Sigmoid colon (tissue), 6 donors: ENCODE measurements at regions not wholly inside any gene's neighbourhood (a gene's known extent, or its start where the extent isn't known, plus 50 kb on each side); places are given as distances from the start of the nearest gene placed in this dataset.
"Not testable (repeated sequence)": the region's sequence is repeated elsewhere in the genome, so short reads cannot be mapped to it uniquely, and the experiment has no call there.

Source experiments
- DNase-seq: peaks from one replicate; pipeline ENCODE4 v3.0.0-alpha.2; 2019
- H3K27ac ChIP-seq, 4 donors: fragments of 200-600 bp; sonication (generic); one replicate each; pipeline ENCODE4 v1.5.1; 2016 to 2019; ENCODE audit warnings: mild to moderate bottlenecking in 1 of 4
- H3K27me3 ChIP-seq, 3 donors: fragments of 200-600 bp; sonication (generic); one replicate each; pipeline ENCODE4 v1.5.1; 2019; ENCODE audit warnings: mild to moderate bottlenecking in 1 of 3
- H3K36me3 ChIP-seq, 4 donors: fragments of 200-600 bp; sonication (generic); one replicate each; pipeline ENCODE4 v1.5.1; 2016 to 2019
- H3K4me1 ChIP-seq, 4 donors: fragments of 200-600 bp; sonication (generic); one replicate each; pipeline ENCODE4 v1.5.1; 2017 to 2019
- H3K4me3 ChIP-seq, 4 donors: fragments of 200-600 bp; sonication (generic); one replicate each; pipeline ENCODE4 v1.5.1; 2017 to 2019; ENCODE audit warnings: mild to moderate bottlenecking in 2 of 4, moderate library complexity in 1 of 4
- H3K9me3 ChIP-seq, 4 donors: fragments of 200-600 bp in 3 of 4; sonication (generic) in 3 of 4; one replicate each; pipeline versions ENCODE4 v1.5.1 to v1.6.1; 2013 to 2019
- EP300 ChIP-seq, 4 donors: sonication (generic); formaldehyde crosslinking; IDR thresholded peaks; one replicate each; pipeline ENCODE4 v1.6.1; 2017; ENCODE audit warnings: antibody characterized with exemption in 4 of 4
- POLR2A ChIP-seq, 2 donors: fragments of 450-650 bp; IDR thresholded peaks; one replicate each; pipeline ENCODE4 v1.6.1; 2016; ENCODE audit warnings: antibody characterized with exemption in 2 of 2, mild to moderate bottlenecking in 2 of 2, moderate library complexity in 2 of 2
- POLR2AphosphoS5 ChIP-seq, 4 donors: sonication (generic); formaldehyde crosslinking; IDR thresholded peaks; one replicate each; pipeline ENCODE4 v1.6.1; 2017; ENCODE audit warnings: antibody characterized with exemption in 4 of 4
- WGBS, 2 donors: extraction: QIAGEN DNeasy Blood & Tissue Kit; methylation state at CpG; one replicate each; pipeline ENCODE4 v1.1.7; 2013; 5-methylcytosine and 5-hydroxymethylcytosine counted together
- intact Hi-C: fragments of 100-400 bp; cut with DNase I; formaldehyde crosslinking; loops from one replicate; pipeline ENCODE4 v1.15.1; 2023
- TF ChIP-seq, protein P1 (sequence below), 4 experiments: fragments of 450-650 bp in 3 of 4; fragments of 200-600 bp in 1 of 4; IDR thresholded peaks; one replicate each; pipeline ENCODE4 v1.5.1; 2016 to 2019; ENCODE audit warnings: antibody characterized with exemption in 4 of 4, mild to moderate bottlenecking in 3 of 4, moderate library complexity in 2 of 4
- donor health status: healthy with polysubstance abuse.
- donor health status: healthy.

DNA sequence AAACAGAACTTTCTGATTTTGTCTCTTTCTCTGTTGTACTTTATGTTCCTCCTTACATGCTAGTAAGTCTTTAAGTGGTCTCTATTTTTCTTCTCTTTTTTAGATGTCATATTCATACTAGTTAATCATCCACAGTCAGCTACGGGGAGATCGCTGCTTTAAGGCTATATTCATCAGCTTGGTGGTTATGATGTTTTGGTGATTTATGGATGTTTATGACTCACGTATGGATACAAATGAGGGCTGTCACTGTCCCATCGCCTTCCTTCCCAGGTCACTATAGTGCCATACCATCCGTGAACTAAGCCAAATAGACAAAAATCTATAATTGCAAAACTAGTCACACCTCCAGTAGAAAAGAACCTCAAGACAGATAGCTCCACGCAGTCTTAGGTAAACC lies 296.8 kb upstream of the AADAT start:
- intact Hi-C loops: no loop called here
- H3K27ac ChIP-seq: no peak overlapping the region
- H3K9me3 ChIP-seq: peaks cover 0 to 5% (median 0%) of the 10 kb centered on the region in 4 donors
- 44 to 64% methylated on average over 6 of the region's 6 CpGs for WGBS, 2 donors
- no peak for DNase-seq
- H3K4me3 ChIP-seq: no peak overlapping the region
- TF ChIP-seq, protein P1, sequence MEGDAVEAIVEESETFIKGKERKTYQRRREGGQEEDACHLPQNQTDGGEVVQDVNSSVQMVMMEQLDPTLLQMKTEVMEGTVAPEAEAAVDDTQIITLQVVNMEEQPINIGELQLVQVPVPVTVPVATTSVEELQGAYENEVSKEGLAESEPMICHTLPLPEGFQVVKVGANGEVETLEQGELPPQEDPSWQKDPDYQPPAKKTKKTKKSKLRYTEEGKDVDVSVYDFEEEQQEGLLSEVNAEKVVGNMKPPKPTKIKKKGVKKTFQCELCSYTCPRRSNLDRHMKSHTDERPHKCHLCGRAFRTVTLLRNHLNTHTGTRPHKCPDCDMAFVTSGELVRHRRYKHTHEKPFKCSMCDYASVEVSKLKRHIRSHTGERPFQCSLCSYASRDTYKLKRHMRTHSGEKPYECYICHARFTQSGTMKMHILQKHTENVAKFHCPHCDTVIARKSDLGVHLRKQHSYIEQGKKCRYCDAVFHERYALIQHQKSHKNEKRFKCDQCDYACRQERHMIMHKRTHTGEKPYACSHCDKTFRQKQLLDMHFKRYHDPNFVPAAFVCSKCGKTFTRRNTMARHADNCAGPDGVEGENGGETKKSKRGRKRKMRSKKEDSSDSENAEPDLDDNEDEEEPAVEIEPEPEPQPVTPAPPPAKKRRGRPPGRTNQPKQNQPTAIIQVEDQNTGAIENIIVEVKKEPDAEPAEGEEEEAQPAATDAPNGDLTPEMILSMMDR (IDR thresholded peaks at IDR 0.05): no peak
- TF ChIP-seq EP300 (IDR thresholded peaks at IDR 0.05) (no peak), POLR2AphosphoS5 (IDR thresholded peaks at IDR 0.05) (no peak), POLR2A (IDR thresholded peaks at IDR 0.05) (no peak)
- H3K36me3 ChIP-seq: no peaks in the 10 kb centered on the region
- H3K27me3 ChIP-seq: no peaks in the 10 kb centered on the region
- H3K4me1 ChIP-seq: no peaks in the 10 kb centered on the region

DNA sequence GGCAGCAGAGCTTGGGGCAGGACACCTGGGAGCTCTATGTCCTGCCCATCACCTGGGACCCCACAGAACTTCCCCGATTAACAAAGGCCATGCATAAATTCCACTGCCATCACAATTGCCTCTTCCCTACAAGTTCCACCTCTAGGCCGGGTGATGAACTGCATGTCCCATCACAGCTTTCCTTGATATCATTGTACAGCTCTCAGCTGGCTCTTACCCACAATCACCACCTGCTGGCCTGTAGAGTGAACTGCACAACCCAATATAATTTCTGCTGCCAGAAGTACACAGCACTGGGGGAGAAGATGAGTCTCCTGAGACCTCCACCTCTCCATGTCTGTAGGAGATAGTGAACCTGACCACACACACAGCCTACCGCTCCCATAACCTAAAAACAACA lies 285.0 kb upstream of the AADAT start:
- Histone ChIP-seq H3K36me3 (no peaks in the 10 kb centered on the region), H3K27me3 (no peaks in the 10 kb centered on the region), H3K9me3 (peaks cover 0 to 6% (median 0%) of the 10 kb centered on the region in 4 donors), H3K4me3 (no peak overlapping the region), H3K27ac (no peak overlapping the region), H3K4me1 (no peaks in the 10 kb centered on the region)
- intact Hi-C loops: no loop called here
- DNase-seq: no peak
- TF ChIP-seq POLR2A (IDR thresholded peaks at IDR 0.05): no peak
- no peak for TF ChIP-seq POLR2AphosphoS5 (IDR thresholded peaks at IDR 0.05)
- TF ChIP-seq EP300 (IDR thresholded peaks at IDR 0.05): no peak
- TF ChIP-seq, protein P1 (IDR thresholded peaks at IDR 0.05): peak in 1 of 4 experiments; percentile 42
- WGBS, 2 donors: 60 to 74% methylated on average over 3 of the region's 3 CpGs

DNA sequence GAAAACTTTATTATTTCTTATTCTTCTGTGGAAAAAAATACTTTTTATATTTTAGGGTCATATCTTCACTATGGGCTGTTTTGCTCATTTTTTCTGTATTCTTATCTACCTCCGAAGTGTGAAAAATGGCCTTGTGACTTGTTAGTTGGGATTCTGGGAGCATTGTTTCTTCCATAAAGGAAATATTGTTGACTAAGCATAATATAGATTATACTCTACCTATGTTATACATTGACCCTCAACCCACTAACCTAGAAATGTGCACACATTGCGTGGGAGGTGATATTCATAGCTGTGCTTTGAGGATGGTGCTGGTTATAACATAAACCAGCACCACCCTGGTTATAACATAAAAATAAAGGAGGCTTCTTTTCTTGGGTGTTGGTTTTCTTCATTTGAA lies 259.2 kb upstream of the AADAT start:
- Histone ChIP-seq H3K4me3 (no peak overlapping the region), H3K9me3 (no peaks in the 10 kb centered on the region), H3K36me3 (no peaks in the 10 kb centered on the region), H3K27ac (no peak overlapping the region), H3K4me1 (no peaks in the 10 kb centered on the region), H3K27me3 (no peaks in the 10 kb centered on the region)
- intact Hi-C loops: no loop called here
- no peak for DNase-seq
- TF ChIP-seq, protein P1 (IDR thresholded peaks at IDR 0.05): no peak
- TF ChIP-seq POLR2AphosphoS5 (IDR thresholded peaks at IDR 0.05): no peak
- no peak for TF ChIP-seq EP300 (IDR thresholded peaks at IDR 0.05)
- TF ChIP-seq POLR2A (IDR thresholded peaks at IDR 0.05): no peak
- 88 to 90% methylated on average over 2 of the region's 2 CpGs for WGBS, 2 donors

DNA sequence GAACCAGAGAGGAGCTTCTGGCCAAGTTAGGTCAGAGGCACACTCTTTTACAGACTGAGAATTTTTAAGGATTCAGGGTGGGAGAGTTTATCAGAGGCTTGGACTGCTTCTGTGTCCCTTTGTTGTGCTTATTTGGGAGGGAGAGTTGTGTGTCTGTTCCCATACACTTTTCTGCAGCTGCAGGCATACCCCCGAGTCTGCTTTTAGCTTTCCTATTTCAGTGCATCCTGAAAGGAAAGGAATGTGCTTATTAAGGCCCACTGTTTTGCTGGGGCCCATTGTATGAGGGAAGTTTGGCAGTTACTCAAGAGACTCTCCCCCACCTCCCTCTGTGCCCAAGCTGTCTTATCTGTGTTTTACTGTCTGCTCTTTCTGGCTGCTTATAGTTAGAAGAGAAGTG lies 257.4 kb upstream of the AADAT start:
- H3K9me3 ChIP-seq, H3K4me3 ChIP-seq, H3K27ac ChIP-seq, H3K27me3 ChIP-seq, intact Hi-C loops, DNase-seq, H3K36me3 ChIP-seq, H3K4me1 ChIP-seq: not testable (repeated sequence)
- WGBS, 2 donors: 73 to 79% methylated on average over 1 of the region's 1 CpG

DNA sequence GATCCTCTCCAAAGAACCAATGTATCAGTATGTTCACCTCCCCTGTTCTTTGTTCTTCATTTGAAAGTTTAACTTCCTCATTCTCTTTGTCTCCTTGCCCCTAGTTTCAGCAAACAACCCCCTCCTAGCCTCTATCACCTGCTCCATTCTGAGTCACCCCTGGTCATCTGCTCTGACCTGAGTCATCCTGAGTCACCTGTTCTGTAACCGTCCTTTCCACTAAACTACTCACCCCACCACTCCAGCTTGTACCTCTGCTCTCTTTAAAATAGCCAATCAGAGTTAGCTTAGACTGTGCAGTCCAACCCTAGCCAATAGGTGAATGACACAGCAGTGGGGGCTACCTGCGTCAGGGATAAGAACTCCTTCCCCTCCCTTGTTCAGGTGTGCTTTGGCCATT lies 249.8 kb upstream of the AADAT start:
- no peaks in the 10 kb centered on the region for H3K27me3 ChIP-seq
- DNase-seq: no peak
- no peak overlapping the region for H3K27ac ChIP-seq
- H3K36me3 ChIP-seq: no peaks in the 10 kb centered on the region
- peaks cover 0 to 4% (median 2%) of the 10 kb centered on the region in 4 donors for H3K9me3 ChIP-seq
- WGBS, 2 donors: 77 to 80% methylated on average over 2 of the region's 2 CpGs
- TF ChIP-seq, protein P1 (IDR thresholded peaks at IDR 0.05): no peak
- TF ChIP-seq POLR2A (IDR thresholded peaks at IDR 0.05) (no peak), POLR2AphosphoS5 (IDR thresholded peaks at IDR 0.05) (no peak), EP300 (IDR thresholded peaks at IDR 0.05) (no peak)
- no peak overlapping the region for H3K4me3 ChIP-seq
- no peaks in the 10 kb centered on the region for H3K4me1 ChIP-seq
- intact Hi-C loops: no loop called here
